HPDE6-E6E7 (cell line): ENCODE measurements at regions not wholly inside any gene's neighbourhood (a gene's known extent, or its start where the extent isn't known, plus 50 kb on each side); places are given as distances from the start of the nearest gene placed in this dataset.

Source experiments
- DNase-seq: peaks from one replicate; pipeline ENCODE4 v3.0.0; 2011; ENCODE audit warnings: missing footprints; ENCODE audit errors: extremely low spot score

DNA sequence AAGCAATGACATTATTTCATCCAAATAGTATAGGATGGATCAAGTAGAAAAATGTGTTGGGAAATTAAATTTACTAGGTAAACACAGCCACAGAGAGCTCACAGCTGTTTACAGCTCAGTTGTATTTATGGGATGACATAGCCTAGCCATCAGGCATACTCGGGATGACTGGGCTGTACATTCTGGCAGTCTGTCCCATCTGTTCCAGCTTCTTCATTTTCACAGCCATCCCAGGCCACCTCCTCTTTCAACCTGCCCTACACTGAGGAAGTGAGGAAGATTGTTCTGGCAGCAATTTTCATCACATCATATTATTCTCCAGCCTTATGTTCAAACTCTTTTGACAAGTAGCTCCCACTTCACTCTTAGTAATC, 98.4 kb upstream of the PFN2 start:
- no peak for DNase-seq

DNA sequence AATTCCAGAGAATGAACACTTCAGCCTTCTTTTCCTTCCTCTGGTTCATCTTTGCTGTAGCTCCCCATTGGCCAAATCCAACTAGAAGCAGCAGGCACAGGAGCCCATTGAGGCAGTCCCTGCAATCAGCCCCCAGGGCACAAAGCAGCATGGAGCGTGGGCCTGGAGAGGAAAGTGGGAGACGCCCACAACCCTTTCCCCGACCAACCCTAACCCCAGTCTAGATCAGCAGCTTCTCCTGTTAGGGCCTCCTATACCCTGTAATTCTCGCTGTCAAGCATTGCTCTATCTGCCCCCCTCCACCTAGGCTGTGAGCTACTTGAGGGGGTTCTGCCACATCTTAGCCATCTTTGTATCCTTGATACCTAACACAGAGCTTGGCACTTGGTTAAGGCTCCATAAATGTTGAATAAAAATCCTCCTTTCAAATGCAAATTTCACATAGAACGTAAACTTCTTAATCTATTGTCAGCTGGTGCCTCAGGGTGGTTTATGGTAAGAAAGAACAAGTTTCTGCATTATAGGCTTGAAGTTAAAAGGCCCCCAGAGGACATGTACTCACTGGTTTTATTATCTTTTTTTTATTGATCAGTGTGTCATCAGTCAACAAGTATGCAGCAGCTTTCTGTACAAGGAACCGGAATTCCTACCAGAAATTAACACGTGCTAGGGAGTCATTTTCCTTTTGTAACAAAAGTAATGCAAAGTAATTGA, 97.9 kb upstream of the PFN2 start:
- no peak for DNase-seq

DNA sequence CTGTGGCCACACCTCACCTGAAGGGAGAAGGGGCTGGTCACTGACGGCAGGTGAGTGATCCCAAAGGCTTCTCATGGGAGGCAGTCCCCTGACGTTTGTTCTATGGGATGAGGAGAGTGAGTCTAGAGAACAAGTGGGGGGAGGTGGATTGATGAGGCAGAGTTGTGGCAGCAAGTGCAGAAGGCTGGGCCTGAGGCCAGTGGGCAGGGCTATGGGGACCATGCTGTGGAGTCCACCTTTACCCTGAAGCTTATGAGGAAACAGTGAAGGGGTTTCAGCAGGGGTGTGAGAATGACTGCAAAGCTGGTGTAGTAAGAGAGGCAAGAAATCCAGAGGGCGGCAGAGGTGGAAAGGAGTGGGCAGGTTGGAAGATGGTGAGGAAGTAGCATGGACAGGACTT, 96.9 kb upstream of the PFN2 start:
- DNase-seq = no peak

DNA sequence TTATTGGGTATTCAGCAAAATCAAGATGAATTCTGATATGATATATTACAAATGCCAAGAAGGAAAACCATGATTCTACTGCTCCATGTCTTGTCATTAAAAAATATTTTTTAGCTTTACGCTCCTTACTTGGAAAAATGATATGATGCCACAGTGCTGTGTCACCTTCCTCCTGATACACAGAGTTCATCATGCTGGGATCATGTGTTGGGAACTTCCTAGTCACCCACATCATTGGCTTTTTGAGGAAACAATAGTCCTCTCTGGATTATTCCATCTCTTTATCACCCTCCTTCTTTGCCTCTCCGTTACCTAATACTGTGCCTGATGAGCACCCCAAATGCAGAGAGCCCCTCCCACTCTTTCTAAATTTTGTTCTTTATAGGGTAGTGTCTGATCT, 94.3 kb upstream of the PFN2 start:
- DNase-seq = no peak

DNA sequence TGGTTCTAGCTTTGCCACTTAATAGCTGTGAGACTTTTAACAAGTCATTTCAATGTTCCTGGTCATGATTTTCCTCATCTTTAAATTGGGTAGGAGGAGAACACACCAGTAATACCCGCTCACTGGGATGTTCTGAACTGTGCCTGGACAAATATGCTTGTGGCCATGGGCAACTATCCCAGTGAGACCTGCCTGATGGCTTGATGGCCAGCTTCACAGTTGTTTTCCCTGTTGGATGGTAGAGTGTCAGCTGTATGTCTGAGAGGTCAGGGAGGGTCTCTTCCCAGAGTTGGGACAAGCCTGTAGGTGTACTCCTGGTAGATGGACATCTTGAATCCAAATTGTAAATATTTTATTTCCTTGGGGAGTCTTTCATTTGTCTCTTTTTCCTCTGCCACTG, 92.5 kb upstream of the PFN2 start:
- DNase-seq = no peak

DNA sequence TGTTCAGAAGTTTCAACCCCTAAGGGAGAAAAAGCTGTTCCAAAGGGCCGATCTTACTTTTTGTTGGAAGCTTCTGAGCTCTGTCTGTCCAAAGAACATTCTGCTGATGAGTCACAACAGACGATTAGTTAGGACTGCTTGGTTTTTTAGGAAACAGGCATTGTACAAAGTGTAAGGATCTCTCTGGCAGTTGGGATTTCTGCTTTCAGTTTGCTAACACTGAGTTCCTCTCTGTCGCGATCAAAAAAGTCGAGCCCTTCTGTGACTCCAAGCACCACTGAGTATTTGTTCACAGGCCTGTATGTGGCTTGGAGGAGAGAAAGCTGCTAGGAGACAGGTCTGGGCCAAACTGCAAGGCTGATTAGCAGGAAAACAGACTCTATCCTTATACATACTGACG, 91.8 kb upstream of the PFN2 start:
- DNase-seq = no peak

DNA sequence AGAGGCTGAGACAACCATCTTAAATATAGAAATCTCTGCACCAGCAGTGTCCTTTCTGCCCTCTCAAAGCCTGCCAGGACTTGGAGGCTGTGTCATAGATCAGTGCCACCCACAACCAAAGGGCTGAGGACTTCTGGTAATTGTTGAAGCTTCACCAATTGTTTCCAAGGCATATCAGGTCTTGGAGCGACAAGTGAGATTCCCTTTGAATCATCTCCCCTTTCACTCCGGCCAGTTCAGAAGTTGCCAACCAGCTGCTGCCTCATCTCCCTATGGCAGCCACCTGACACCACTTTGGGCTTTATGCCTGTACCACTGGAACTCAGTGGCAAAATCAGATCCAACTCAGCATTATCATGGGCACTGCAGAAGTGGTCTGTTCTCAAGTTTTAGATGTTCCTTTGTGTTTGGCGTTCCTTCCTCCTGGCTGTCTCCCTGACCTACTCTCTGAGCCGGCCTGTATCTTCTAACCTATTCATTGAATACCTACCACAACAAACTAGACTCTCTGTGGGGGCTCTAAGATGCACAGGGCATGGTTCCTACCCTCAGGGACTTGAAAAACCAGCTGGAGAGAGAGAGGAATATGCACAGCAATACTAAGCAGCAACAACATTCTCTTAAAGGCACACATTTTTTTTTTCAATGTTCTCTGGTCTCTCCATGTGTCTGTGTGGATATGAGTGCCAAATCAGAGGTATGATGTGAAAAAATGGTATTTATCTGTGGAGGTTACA, 90.8 kb upstream of the PFN2 start:
- DNase-seq = no peak

DNA sequence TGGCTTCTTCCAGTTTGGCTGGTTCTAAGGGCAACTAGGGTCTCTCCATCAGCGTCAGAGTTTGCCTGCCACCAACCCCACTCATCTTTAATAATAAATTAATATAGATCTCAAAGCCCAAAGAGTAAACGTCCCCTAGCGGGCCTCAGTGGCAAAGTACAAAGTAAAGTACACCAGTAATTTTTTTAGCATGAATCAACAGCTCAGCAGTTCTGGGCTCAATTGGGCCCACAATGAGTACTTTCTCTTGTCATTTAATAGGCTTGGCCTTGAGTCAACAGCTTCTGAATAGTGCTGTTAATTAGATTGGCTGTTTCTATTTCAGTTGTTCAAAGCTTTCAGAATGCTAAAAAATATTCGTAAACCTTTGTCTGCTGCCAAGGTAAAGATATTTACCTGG, 89.0 kb upstream of the PFN2 start:
- DNase-seq = no peak

DNA sequence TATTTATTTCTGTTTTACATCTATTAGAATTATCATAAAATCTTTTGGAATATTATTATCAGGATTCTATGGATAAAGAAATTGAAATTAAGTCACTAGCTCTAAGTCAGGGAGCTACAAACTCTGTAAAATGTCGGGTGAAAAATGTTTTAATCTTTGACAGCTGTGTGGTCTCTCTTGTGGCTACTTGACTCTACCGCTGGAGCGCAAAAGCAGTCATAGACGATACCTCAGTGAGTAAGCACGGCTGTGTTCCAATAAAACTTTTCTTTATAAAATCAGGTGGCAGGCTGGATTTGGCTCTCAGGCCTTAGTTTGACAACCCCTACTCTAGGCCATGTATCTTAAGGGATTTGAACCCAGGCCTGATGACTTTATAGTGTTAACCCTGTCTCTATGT, 88.5 kb upstream of the PFN2 start:
- no peak for DNase-seq

DNA sequence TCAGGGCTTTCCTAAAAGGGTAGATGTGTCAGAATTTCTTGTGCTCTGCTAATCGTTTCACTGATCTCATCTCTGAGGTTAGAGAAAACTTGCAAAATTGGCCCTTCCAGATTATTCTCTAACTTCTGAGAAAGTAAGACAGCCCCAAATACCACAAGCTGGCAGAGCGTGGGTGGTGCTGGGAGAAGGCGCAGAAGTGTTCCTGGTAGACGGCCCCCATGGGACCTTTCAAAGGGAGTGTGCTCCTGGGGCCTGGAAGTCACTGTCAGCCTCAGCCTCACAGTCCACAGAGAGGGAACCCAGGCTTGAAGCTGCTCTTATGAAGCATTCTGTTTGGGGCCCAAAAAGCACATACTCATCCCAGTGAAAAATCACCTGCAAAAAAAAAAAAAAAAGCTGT, 86.5 kb upstream of the PFN2 start:
- no peak for DNase-seq

GRCh38 chr3:150055332-150055731, 84.6 kb upstream of the PFN2 start:
- no peak for DNase-seq

DNA sequence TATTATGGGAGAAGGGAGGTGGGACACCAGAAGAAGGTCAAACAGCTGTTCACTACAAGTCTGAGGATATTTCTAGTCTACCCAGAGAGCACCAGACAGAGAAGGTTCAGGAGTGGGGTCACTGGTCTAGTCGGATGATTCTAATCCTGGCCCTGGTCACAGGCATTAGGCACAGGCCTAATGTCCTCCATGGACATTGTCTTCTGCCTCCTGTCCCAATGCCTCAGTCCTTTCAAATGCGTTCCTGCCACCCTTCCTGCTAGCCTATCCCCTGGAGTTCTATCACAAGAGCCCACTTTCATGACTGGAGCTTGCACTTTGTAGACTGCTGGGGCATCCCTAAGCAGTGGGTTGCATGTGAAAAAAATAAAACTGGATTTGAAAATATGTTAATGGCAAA, 83.9 kb upstream of the PFN2 start:
- DNase-seq = no peak

DNA sequence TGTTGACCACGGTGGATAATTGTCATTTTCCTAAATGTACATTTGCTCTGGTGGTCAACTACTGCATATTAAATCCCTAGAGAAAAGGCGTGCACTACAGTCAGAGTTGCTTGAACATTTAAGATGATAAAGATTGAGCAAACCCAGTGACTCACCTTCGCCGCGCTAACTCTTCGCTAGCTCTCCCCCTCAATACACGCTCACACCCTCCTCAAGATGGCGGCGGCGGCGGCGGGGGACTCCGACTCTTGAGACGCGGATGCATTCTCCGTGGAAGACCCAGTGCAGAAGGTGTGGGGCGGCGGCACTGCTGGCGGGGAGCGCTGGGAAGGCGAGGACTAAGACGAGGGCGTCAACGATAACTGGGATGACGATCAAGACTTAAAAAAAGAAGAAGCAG, 79.8 kb upstream of the PFN2 start:
- DNase-seq = no peak

GRCh38 chr3:150049317-150049716, 78.6 kb upstream of the PFN2 start:
- DNase-seq = no peak

- no peak for DNase-seq
Observed at GRCh38 chr3:150041877-150042276, 71.2 kb upstream of the PFN2 start.

- no peak for DNase-seq
Observed at GRCh38 chr3:150040097-150040496, 69.4 kb upstream of the PFN2 start.

DNA sequence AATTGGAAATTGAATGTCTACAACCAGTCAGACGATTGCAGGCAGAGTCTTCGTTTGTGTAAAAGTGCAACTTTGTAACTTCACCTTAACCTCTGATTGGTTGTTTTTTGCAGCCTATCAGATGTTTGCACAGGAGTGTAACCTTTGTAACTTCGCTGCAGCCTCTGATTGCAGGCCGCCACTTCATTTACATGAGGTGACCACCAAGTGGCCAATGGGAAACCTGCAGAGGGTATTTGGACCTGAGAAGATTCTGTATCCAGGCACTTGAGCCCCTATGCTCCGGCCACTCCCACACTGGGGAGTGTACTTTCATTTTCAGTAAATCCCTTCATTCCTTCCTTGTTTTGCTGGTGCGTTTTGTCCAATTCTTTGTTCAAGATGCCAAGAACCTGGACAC, 68.1 kb upstream of the PFN2 start:
- DNase-seq = no peak

DNA sequence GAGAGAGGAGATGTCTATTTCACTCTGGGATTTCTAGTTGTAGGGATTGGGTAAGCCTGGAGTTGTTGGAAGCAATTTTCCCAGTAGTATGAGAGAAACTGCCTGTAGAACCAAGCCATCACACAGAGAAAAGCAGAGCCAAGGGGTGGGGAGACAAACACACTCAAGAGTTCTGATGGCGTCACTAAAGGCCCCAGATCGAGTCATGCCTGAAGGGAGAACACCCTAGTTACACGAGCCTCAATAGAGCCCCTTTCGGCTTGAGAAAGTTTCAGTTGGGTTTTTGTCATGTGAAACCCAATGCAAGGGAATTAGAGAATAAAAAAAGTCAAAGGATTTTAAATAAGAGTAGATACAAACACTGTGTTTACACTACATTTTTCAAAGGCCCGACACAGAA, 66.1 kb upstream of the PFN2 start:
- DNase-seq = no peak

GRCh38 chr3:150035910-150036612, 65.4 kb upstream of the PFN2 start:
- no peak for DNase-seq

GRCh38 chr3:150035301-150035779, 64.6 kb upstream of the PFN2 start:
- no peak for DNase-seq

- no peak for DNase-seq
Observed at GRCh38 chr3:150033721-150034120, 63.0 kb upstream of the PFN2 start.

GRCh38 chr3:150030841-150031240, 60.1 kb upstream of the PFN2 start:
- no peak for DNase-seq

- DNase-seq = no peak
Observed at GRCh38 chr3:150023239-150023636, 52.5 kb upstream of the PFN2 start.
